Stomach (tissue), 8 donors: ENCODE measurements at regions not wholly inside any gene's neighbourhood (a gene's known extent, or its start where the extent isn't known, plus 50 kb on each side); places are given as distances from the start of the nearest gene placed in this dataset.

Source experiments
- DNase-seq, 2 donors: peaks; one replicate each; pipeline versions ENCODE4 v3.0.0 to v3.0.0-alpha.2; 2013 to 2019
- H3K27ac ChIP-seq, 5 donors: fragments of 200-600 bp in 4 of 5; sonication (generic) in 4 of 5; one replicate each; pipeline ENCODE4 v1.5.1; 2013 to 2019; ENCODE audit warnings: mild to moderate bottlenecking in 1 of 5, moderate library complexity in 1 of 5
- H3K27me3 ChIP-seq, 3 donors: fragments of 200-600 bp; sonication (generic); one replicate each; pipeline ENCODE4 v1.5.1; 2017 to 2019; ENCODE audit warnings: mixed run types in 1 of 3
- H3K36me3 ChIP-seq, 4 donors: fragments of 200-600 bp; sonication (generic); 1 replicate in 3 of 4; 2 replicates in 1 of 4; pipeline ENCODE4 v1.5.1; 2016 to 2019
- H3K4me1 ChIP-seq, 4 donors: fragments of 200-600 bp; sonication (generic); one replicate each; pipeline ENCODE4 v1.5.1; 2016 to 2019
- H3K4me3 ChIP-seq, 4 donors: fragments of 200-600 bp; sonication (generic) in 3 of 4; one replicate each; pipeline ENCODE4 v1.5.1; 2016 to 2019; ENCODE audit warnings: mild to moderate bottlenecking in 1 of 4
- H3K9me3 ChIP-seq, 4 donors: fragments of 200-600 bp; sonication (generic); one replicate each; pipeline ENCODE4 v1.5.1; 2016 to 2019
- CTCF ChIP-seq, 7 experiments: fragments of 450-650 bp in 4 of 7; fragments of 200-600 bp in 3 of 7; sonication (generic) in 3 of 7; IDR thresholded peaks; one replicate each; pipeline ENCODE4 v1.5.1; 2016 to 2019; ENCODE audit warnings: antibody characterized with exemption in 7 of 7, control low read depth in 2 of 7, mild to moderate bottlenecking in 1 of 7
- EP300 ChIP-seq: sonication (generic); formaldehyde crosslinking; IDR thresholded peaks from one replicate; pipeline ENCODE4 v1.6.1; 2017; ENCODE audit warnings: antibody characterized with exemption
- POLR2A ChIP-seq, 4 donors: fragments of 450-650 bp; IDR thresholded peaks; one replicate each; pipeline ENCODE4 v1.6.1; 2016; ENCODE audit warnings: antibody characterized with exemption in 4 of 4, control low read depth in 2 of 4, mild to moderate bottlenecking in 1 of 4, moderate library complexity in 1 of 4
- POLR2AphosphoS5 ChIP-seq, 3 donors: sonication (generic); formaldehyde crosslinking; IDR thresholded peaks; one replicate each; pipeline ENCODE4 v1.6.1; 2016; ENCODE audit warnings: antibody characterized with exemption in 3 of 3
- WGBS, 5 donors: extraction: QIAGEN DNeasy Blood & Tissue Kit in 3 of 5; methylation state at CpG; one replicate each; pipeline versions ENCODE4 v1.1.5 to v1.1.7; 2013 to 2018; 5-methylcytosine and 5-hydroxymethylcytosine counted together
- intact Hi-C: fragments of 100-400 bp; cut with DNase I; formaldehyde crosslinking; loops from one replicate; pipeline ENCODE4 v1.15.1; 2023; ENCODE audit warnings: low total_unique reads
- donor health status: healthy with polysubstance abuse.
- donor health status: Bipolar disorder and iron deficiency.
- donor health status: healthy.

- H3K9me3 ChIP-seq: no peaks in the 10 kb centered on the region
- no peak for DNase-seq
- intact Hi-C loops: no loop called here
- H3K27ac ChIP-seq: no peak overlapping the region
- H3K4me3 ChIP-seq: no peak overlapping the region
- TF ChIP-seq EP300 (no peak), CTCF (IDR thresholded peaks at IDR 0.05) (no peak), POLR2AphosphoS5 (IDR thresholded peaks at IDR 0.05) (no peak), POLR2A (IDR thresholded peaks at IDR 0.05) (no peak)
- no peaks in the 10 kb centered on the region for H3K4me1 ChIP-seq
- H3K36me3 ChIP-seq: no peaks in the 10 kb centered on the region
- 85 to 92% (median 89%) methylated on average over 2 of the region's 2 CpGs for WGBS, 5 donors
- no peaks in the 10 kb centered on the region for H3K27me3 ChIP-seq
Observed at GRCh38 chr1:218980881-218981280, 192.8 kb upstream of the LYPLAL1 start.

- Histone ChIP-seq H3K9me3 (no peaks in the 10 kb centered on the region), H3K36me3 (no peaks in the 10 kb centered on the region), H3K27me3 (no peaks in the 10 kb centered on the region), H3K27ac (no peak overlapping the region), H3K4me3 (no peak overlapping the region), H3K4me1 (no peaks in the 10 kb centered on the region)
- intact Hi-C loops: no loop called here
- WGBS, 5 donors: 57 to 90% (median 68%) methylated on average over 1 to 6 of the region's 6 CpGs
- no peak for DNase-seq
- TF ChIP-seq EP300: no peak
- TF ChIP-seq POLR2AphosphoS5 (IDR thresholded peaks at IDR 0.05): no peak
- TF ChIP-seq POLR2A (IDR thresholded peaks at IDR 0.05): no peak
- no peak for TF ChIP-seq CTCF (IDR thresholded peaks at IDR 0.05)
Observed at GRCh38 chr1:218982482-218982881, 191.2 kb upstream of the LYPLAL1 start.

- H3K4me3 ChIP-seq: no peak overlapping the region
- no peaks in the 10 kb centered on the region for H3K36me3 ChIP-seq
- no peaks in the 10 kb centered on the region for H3K27me3 ChIP-seq
- DNase-seq: no peak
- no peaks in the 10 kb centered on the region for H3K9me3 ChIP-seq
- WGBS, 5 donors: 89 to 94% (median 91%) methylated on average over 5 to 9 of the region's 9 CpGs
- intact Hi-C loops: no loop called here
- TF ChIP-seq EP300 (no peak), POLR2AphosphoS5 (IDR thresholded peaks at IDR 0.05) (no peak), POLR2A (IDR thresholded peaks at IDR 0.05) (no peak), CTCF (IDR thresholded peaks at IDR 0.05) (no peak)
- no peak overlapping the region for H3K27ac ChIP-seq
- H3K4me1 ChIP-seq: no peaks in the 10 kb centered on the region
Observed at GRCh38 chr1:218983433-218983832, 190.2 kb upstream of the LYPLAL1 start.

- WGBS, 5 donors: 74 to 90% (median 84%) methylated on average over 3 to 4 of the region's 4 CpGs
- no peaks in the 10 kb centered on the region for H3K4me1 ChIP-seq
- TF ChIP-seq POLR2AphosphoS5 (IDR thresholded peaks at IDR 0.05) (no peak), POLR2A (IDR thresholded peaks at IDR 0.05) (no peak), CTCF (IDR thresholded peaks at IDR 0.05) (no peak), EP300 (no peak)
- intact Hi-C loops: no loop called here
- no peak overlapping the region for H3K4me3 ChIP-seq
- no peaks in the 10 kb centered on the region for H3K27me3 ChIP-seq
- no peak for DNase-seq
- H3K36me3 ChIP-seq: no peaks in the 10 kb centered on the region
- H3K27ac ChIP-seq: no peak overlapping the region
- H3K9me3 ChIP-seq: no peaks in the 10 kb centered on the region
Observed at GRCh38 chr1:218983848-218984247, 189.8 kb upstream of the LYPLAL1 start.
